Activated CD4-positive, alpha-beta T cell treated with anti-CD3 and anti-CD28 coated beads, Interleukin-2, amount 50 U/mL, for 48 hours (primary cell): ENCODE measurements at regions not wholly inside any gene's neighbourhood (a gene's known extent, or its start where the extent isn't known, plus 50 kb on each side); places are given as distances from the start of the nearest gene placed in this dataset.

Experiments
- DNase-seq, 2 experiments: peaks; one replicate each; pipeline ENCODE4 v3.0.0-alpha.2; 2020

DNA sequence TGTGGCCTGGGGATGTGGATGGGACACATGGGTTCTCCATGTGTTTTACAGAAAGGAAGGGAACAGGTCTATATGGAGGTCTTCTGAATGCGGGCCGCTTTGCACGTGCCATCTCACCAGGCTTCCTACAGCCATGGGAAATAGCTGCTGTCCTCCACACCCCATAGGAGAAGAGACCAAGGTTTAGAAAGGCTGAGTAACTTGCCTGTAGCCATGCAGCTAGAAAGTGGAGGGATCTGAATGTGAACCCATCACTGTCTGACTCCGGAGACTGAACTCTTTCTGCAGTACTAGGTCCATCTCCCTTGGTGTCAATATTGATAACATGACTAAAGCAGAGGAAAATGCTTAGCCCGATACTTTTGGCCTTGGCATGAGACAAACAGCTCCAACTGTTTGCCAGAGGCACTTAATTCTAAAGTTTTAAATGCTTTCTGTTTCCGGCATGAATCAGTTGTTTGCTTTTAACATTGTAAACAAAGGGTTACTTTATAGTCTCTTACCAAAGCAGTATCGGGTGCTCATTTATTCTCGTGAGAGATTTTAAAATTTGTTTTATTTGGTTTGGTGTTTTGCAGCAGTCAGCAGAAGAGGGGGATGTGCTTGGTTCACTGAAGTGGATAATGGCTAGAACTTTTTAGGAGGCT lies 64.8 kb upstream of the LOXL4 start:
- no peak for DNase-seq

DNA sequence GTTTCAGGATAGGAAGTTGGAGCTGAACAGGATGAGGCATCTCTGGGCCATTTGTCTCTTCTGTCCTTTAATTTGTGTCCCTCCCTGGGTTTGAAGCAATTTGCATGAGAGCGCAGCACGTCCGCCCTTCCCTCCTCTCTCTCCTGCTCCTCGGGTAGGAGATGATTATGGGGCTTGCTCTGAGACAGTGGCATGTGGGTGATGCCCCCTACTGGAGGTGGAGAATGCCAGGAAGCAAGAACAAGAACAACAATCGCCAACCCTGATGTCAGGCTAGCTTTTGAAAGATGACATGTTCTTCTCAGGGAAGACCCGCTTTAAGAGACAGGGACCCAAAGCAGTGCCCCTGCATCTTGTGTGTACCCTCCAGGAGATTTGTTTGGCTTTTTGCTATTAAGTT lies 63.9 kb upstream of the LOXL4 start:
- DNase-seq = peak; percentile 9 to 17

DNA sequence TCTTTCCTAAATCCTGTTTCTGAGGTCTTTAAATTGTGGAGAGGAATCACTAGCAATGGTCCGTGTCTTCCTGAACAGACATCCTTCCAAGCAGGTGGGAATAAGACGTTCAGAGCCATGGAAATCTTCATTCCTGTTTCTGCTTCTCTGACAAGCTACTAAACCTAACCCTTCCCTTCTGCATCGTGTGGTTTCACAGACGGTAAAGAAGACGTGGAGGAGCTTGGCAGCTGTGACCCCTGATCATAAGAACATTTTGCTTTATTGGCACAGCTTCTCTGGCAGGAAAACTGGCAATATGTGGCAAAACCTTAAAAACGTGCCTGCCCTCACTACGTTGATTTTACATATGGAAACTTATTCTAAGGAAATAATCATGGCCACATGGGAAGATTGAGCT lies 63.0 kb upstream of the LOXL4 start:
- DNase-seq = no peak

DNA sequence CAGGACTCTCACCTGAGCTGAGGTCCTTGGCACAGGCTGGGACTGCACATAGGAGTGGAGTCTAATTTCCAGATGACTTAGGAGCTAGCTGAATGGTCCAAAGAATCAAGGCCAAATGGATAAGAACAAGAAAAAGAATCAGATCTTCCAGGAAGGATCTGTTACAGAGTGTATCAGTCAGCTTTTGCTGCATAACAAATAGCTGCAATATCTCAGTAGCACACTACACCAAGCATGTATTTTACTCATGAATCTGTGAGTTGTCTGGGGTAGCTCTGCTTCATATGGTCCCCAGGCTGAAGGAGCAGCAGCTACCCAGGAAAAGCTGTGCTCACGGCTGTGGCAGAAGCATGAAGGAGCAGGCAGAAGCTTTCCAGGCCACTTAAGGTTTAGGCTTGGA lies 60.6 kb upstream of the LOXL4 start:
- DNase-seq = no peak

DNA sequence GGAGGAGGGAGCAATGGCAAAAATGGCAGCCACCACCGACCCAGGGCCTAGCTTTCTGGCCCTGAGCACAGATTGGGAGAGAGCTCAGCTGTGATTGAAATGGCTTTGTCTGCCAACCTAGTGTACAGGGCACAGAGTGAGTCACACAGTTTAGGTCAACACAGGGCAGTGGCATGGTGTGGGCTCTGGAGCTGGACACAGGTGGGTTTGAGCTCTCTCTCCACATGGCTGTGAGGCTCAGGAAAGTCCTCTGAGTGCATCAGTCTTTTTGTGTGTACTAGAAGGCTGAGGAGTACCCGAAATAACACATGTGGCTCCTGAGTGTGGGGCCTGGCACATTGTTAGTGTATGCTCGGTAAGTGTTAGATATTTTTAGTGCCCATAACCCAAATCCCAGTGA lies 60.2 kb upstream of the LOXL4 start:
- DNase-seq = no peak

DNA sequence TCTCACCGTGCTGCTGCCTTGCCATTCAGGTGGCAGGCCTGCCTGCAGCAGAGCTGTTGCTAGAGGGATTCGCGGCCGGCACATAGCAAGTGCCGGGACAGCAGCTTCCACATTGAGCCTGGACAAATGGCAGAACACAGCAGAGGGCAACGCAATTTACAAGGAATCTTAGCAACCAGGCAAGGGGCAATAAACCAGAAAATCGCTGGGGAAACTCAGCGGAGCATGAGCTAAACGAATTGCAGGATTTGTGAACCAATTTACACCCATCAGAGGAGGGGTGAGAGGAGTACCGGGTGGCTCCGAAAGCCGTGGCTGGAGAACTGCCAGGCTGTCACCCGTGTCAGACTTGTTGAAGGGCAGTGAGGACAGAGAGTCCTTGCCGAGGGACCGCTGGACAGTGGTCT lies 58.6 kb upstream of the LOXL4 start:
- DNase-seq = no peak

DNA sequence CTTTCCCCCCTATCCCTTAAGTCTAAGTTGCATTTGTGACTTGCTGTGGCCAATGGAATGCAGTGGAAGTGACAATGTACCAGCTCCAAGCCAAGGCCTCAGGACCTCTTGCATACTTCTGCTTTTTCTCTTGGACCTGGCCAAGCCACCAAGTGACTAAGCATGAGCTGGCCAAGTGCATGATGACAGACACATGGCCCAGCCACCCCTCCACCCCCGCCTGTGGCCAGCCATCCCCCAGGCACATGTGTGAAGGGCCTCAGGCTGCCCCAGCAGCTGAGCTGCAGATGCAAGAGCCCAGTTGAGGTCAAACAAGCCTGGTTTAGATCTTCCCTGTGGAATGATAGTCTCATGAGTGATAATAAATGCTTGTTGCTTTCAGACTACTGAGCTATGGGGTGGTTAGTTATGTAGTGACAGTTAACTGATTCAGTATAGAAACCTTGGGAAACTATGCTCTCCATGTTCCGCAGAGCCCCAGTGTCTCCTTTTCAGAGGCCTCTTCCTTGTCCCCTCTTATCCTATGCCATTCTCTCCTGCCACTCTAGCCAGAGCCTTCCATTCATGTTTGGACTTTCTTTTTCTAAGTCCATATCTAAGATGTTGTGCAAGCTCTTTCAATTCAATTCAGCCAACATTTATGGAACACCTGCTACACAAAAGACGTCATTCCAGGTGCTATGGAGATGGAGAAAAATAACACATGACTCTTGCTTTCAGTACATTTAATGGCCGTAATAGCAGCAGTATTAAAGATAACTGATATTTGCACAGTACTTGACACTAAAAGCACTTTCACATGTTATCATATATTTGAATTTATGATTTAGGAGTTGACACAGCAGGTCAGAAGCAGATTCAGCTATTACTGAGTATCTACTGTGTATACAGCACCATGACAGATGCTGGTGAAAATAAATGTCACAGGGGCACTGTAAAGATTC lies 55.5 kb upstream of the LOXL4 start:
- peak in 1 of 2 experiments; percentile 5 for DNase-seq

DNA sequence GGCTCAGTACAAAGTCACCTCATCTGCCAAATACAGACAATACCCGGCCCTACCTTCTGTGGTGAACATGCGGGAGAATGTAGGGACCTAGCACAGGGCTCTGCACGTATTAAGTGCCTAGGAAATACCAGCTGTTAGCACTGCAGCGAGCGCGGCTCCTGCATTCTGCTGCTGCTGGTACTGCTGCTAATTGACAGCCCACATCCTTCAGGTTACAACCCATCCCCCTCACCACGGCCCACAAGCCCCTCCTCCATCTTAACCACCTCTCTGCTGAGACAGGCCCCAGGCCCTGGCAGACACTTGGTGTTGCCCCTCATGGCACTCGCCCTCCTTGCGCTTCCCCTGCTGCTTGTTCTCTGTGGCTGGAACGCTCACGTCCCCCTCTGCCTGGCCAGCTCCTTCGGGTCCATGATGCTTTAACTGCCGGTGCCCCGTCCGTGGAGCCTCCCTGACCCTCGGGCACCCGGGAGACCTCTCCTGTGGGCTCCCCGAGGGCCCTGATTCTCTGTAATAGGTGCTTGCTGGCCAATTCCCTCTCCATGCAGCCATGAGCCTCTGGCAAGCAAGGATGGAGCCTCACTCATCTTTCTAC lies 53.3 kb upstream of the LOXL4 start:
- DNase-seq = no peak

DNA sequence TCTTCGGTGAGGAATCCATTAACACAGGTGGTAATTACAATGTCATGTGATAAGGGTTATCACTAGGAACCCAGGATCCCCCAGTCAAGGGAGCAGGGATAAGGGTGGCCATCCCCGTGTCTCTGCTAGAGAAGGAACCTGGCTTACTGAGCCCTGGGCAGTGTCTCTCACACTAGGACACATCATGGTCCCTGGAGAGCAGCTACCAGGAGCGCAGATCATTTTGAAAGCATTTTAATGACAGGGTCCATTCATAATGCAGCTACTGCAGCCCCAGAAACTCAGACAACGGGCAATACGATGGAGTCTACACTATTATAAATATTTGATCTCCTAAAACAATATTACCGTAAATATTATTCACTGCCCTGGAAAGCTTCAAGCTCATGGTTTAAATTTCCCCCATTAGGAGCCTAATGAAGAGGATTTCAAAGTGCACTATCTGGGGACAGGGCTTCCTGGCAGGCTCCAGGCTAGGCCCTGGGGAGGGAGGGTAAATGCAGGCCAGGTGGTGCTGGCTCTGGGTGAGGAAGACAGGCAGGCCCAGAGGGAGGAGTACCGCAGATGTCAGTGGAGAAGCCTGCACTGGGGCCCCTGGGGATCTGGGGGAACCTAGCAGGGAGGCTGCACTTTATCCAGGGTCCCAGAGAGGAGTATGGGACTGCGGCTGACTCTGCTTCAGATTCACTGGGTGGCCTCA lies 52.6 kb upstream of the LOXL4 start:
- DNase-seq = no peak

DNA sequence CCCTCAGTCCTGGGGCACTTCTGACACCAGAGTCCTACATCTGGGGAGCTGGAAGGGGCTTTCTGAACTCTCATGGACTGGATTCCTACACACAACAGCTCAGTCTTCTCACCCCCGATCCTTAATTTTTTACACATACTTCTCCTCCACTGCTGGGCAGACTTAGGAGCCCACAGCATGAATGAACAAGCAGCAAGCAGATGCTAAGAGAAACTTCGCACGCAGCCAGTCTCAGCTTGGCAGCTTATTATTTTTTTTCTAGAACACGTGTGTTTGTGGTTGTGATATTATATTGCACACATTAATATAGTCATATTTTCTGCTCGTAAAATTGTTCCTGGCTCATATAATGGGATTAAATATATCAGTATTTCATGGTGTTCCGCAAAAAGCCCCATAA lies 50.9 kb upstream of the LOXL4 start:
- no peak for DNase-seq
